ENCODE measurements at regions not wholly inside any gene's neighbourhood (a gene's known extent, or its start where the extent isn't known, plus 50 kb on each side); places are given as distances from the start of the nearest gene placed in this dataset.
"Not testable (repeated sequence)": the region's sequence is repeated elsewhere in the genome, so short reads cannot be mapped to it uniquely, and the experiment has no call there.

DNA sequence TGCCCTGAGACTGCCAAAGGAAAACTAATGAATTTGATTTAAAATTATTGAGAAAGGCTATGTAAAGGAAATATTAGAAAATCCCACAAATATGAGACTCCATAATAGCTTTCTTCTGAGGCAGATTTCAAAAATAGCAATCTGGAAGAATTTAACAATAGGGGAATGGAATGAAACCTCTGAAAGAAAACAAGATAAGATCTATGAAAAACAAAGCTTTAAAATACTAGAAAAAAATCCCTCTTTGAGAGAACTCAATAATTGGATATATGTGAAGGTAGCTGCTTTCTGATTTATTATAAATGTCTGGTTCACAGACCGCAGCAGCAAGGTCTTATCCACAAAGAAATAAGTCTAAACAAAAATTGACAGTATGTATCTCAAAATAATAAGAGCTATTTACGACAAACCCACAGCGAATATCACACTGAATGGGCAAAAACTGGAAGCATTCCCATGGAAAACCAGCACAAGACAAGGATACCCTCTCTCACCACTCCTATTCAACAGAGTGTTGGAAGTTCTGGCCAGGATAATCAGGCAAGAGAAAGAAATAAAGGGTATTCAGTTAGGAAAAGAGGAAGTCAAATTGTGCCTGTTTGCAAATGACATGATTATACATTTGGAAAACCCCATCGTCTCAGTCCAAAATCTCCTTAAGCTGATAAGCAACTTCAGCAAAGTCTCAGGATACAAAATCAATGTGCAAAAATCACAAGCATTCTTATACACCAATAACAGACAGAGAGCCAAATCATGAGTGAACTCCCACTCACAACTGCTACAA lies 319.3 kb upstream of the THBS1 start:
- not testable (repeated sequence) for DNase-seq

GRCh38 chr15:39262995-39263772 lies 317.7 kb upstream of the THBS1 start:
- not testable (repeated sequence) for DNase-seq

DNA sequence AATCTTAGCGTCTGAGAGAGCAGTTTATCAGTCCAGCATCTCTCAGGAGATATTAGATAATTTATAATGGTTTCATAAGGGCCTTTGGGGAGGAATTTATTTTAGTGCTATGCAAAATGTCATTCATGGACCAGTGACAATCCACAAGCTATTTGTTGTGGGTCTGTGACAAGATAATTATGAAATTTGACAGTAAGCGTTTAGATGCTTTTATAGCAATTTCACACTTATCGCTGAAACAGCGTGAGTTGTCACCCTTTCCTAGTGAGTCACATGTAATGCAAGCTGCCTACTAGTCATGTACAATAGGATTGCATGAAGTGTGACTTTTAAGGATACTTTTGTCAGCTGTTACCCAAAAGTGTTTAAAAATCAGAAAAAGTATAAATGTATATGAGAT lies 315.6 kb upstream of the THBS1 start:
- no peak for DNase-seq

DNA sequence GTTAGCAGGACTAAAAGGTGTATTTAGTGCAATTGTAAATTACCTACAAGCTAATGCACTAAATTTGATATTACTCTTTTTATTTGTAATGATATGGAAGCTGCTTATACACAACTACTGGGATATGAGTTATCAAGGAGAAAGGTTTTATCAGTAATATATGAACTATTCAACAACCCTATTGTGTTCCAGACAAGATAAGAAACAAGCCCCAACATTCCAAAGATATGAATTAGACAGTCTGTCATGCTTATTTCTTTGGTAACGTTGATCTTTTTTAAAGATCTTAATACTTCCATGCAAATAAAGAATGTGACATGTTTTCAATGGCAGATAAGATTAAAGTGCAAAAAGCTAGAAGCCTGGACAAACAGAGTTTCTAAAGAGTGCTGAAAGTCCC lies 314.0 kb upstream of the THBS1 start:
- no peak for DNase-seq

DNA sequence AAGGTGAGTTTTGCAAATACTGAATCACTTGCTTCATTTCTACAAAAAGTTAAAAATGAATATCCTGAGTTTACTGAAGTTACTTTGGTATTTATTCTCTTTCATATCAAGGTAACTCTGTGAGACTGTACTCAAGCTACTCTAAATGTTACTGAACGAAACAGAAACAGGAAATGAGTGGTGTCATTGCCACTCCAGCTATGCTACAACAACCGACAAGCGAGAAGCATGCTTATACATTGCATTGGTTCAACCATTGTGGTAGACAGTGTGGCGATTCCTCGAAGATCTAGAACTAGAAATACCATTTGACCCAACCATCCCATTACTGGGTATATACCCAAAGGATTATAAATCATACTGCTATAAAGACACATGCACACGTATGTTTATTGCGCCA lies 313.2 kb upstream of the THBS1 start:
- no peak for DNase-seq

- no peak for DNase-seq
Observed at GRCh38 chr15:39269352-39269751, 311.5 kb upstream of the THBS1 start.

DNA sequence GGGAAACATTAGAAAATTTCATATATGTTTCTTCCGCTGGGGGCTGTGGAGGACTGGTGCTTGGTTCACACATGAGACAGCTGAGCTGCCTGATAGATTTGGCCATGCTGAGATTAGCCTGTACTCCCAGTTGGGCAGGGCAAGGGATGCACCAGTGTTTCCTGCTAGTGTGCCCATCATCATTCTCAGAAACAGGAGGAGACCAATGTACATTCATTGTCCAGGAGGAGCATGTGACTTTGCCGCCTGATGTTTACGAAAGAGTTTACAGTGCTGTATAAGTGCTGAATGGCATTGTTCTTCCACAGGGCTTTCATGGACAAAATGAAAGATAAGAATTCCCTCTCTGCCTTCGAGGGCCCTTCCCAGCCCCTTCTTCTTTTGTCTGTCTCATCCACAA lies 311.1 kb upstream of the THBS1 start:
- no peak for DNase-seq

DNA sequence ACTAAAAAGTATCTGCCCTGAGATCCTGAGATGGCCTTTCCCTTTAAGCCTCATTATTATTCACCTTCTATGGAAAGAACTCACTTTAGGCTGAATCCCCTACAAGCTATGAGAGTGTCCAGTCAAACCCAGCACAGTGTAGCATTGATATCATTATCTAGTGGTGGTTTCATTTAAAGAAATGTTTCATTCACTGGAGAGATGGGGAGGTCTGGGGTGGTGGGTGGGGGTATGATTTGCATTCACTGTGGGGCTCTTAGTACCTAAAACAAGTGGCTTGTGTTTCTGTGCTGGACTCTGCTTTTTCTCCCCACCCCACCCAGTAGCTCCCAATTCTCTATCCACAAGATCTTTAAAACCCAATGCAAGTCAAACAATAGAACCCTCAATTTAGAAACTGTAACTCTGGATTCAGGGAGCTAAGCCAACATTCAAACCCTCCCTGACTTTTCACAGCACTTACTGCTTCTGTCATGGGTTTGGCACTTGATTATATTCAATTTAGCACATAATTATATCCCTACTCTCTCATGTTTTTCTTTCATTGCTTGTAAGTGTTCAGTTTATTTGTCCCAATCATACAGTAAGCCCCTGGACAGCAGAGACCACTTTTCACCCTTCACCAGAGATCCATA lies 310.5 kb upstream of the THBS1 start:
- no peak for DNase-seq

DNA sequence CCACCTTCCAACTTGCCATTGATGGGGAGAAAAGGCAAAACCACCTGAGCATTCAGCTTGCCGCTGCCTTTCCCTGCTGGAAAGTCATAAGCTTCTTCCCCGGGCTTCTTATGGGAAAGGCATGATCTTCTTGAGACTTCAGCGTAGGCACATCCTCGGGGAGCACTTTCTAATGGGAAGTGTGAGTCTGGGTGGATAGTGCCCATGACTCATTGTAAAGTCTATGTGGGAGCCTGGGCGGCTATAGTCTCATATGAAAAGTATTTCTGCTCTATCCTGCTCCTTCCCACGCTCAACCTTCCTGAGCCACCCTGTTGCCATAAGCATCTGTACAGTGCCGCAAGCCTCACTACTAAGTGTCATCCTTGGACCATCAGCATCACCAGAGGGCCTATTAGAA lies 309.9 kb upstream of the THBS1 start:
- no peak for DNase-seq

GRCh38 chr15:39272901-39273300 lies 308.0 kb upstream of the THBS1 start:
- no peak for DNase-seq

GRCh38 chr15:39273717-39274411 lies 307.0 kb upstream of the THBS1 start:
- DNase-seq: no peak

DNA sequence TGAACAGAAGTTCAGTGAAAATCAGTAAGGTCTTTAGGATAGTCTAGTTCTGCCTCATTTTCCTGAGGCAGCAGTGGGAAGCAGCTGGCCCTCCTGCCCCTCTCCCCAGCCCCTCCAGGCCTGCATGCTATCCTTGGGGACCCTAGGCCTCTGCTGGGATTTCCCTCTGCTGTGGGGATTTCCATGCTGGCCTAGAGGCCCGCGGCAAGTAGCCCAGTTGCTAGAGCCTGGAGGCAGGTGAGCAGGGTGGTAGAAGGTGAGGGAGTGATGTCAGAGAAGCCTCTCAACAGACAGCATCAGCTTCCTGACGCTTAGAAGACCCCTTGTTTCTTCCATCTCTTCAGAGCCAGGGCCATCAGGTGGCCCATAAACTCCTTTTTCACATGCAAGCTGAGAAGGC lies 305.8 kb upstream of the THBS1 start:
- no peak for DNase-seq

GRCh38 chr15:39279311-39279710 lies 301.6 kb upstream of the THBS1 start:
- no peak for DNase-seq

DNA sequence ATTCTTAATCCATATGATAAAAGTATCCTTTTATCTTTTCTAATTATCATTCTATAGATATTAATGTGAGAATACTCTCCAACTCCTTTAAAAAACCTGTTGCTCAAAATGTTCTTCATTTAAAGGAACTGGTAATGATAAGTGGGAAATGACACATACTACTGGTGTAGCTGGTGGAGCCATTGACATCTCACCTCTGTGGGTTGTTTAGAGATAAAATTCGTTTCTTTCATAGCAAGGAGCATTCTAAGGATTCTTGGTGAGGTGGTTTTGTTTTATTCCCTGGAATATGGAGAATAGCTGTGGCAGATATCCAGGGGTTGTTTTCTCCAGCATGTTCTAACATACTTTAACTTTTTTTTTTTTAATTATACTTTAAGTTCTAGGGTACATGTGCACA lies 299.8 kb upstream of the THBS1 start:
- no peak for DNase-seq

DNA sequence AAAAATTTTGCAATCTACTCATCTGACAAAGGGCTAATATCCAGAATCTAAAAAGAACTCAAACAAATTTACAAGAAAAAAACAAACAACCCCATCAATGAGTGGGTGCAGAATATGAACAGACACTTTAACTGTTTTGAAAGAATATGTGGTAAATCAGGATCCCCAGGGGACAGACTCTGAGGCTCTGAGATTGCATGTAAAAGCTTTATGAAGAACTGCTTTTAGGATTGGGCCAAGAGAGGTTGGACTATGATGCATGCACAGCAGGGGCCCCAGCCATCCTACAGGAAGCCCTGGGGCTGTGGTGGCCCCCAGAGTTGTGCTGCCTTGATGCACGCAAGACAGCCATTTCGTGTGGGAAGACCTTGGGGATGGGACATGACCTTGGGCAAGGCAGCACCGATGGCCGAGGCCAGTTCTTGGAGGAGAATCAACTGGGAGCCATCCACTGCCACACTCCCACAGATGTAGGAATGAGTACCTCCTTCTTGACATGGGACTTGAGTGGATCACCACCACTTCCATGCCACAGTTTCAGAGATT lies 298.1 kb upstream of the THBS1 start:
- DNase-seq: no peak

- no peak for DNase-seq
Observed at GRCh38 chr15:39283531-39283930, 297.3 kb upstream of the THBS1 start.

GRCh38 chr15:39285071-39285470 lies 295.8 kb upstream of the THBS1 start:
- DNase-seq: no peak

DNA sequence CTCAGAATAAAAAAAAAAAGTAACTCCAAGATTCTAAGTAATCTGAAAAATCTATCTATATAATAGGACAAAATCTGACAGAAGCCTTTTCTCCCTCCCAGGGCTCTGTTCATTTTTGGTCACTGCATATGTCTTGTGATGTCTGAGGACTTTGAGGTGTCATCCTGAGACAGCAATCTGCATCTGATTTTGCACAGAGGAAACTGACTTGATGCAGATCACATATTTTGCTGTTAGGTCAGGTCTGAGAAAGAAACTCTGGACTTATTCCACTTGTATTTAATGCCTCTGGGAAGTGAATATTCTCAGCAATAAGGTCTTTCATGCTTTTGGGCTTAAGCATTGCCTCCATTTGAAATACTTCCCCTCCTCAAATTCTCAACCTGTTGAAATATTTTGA lies 295.2 kb upstream of the THBS1 start:
- DNase-seq: no peak

DNA sequence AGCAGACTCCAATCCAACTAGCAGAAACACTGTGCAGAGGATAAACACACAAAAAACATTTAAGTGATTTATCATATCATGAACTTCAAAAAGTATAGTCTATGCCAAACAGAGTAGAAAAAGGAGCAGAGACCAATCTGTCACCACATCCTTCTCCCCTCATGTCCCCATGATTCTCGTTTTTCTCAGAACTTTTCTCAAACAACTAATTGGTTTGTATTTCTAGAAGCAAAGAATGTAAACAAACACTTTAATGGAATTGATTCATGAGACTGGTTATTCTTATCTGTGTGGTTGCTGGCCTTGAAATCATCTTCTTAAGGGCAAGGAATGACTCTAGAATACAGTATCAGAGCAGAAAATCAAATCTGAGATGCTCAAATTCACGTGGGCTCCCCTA lies 294.2 kb upstream of the THBS1 start:
- no peak for DNase-seq

- no peak for DNase-seq
Observed at GRCh38 chr15:39287322-39288195, 293.3 kb upstream of the THBS1 start.

DNA sequence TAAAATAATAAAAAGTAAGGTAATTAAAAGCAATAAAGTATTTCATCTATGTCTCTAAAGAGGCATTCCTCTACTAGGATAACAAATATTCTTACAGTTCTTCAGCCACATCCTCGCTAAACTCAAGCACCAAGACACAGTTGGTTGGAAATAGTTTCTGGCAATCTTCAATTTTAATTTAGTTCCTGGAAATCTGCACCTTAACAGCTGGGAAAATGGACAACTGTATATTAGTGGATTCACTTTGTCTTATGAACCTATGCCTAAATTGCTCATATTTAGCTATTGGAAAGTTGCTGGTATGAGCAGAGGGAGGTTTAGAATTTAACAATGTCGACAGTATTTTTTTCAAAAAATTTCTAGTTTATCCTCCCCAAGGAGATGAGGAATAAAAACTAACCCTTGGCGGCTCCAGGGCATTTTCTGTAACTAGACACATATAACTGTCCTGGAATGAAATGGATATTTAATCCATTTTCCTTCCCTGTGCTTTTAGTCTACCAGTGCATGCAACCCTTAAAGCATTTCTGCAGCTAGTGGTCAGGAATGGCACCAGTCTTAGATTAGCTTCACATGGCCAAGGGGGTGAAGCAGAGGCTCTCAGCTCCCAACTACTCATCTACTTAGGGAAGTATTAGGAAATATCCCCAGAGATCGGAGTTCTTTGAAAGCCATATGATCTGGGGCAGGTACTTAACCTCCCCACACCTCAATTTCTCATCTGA lies 290.0 kb upstream of the THBS1 start:
- no peak for DNase-seq
